Vagina (tissue), 2 donors: ENCODE measurements at regions not wholly inside any gene's neighbourhood (a gene's known extent, or its start where the extent isn't known, plus 50 kb on each side); places are given as distances from the start of the nearest gene placed in this dataset.

Experiments
- CTCF ChIP-seq, 3 experiments: fragments of 450-650 bp in 2 of 3; fragments of 200-600 bp in 1 of 3; sonication (generic) in 1 of 3; IDR thresholded peaks; one replicate each; pipeline ENCODE4 v1.5.1; 2017 to 2019; ENCODE audit warnings: antibody characterized with exemption in 3 of 3, mild to moderate bottlenecking in 2 of 3, moderate library complexity in 2 of 3
- POLR2AphosphoS5 ChIP-seq, 2 donors: sonication (generic); formaldehyde crosslinking; IDR thresholded peaks; one replicate each; pipeline ENCODE4 v1.9.0; 2017; ENCODE audit warnings: antibody characterized with exemption in 2 of 2, mild to moderate bottlenecking in 2 of 2, low read depth in 1 of 2; ENCODE audit not compliant: insufficient read depth in 1 of 2

- TF ChIP-seq CTCF (IDR thresholded peaks at IDR 0.05): no peak
- no peak for TF ChIP-seq POLR2AphosphoS5 (IDR thresholded peaks at IDR 0.05; ENCODE audit: insufficient read depth in 1 of 2, low read depth in 1 of 2)
Observed at GRCh38 chr13:111036665-111037064, 78.4 kb upstream of the ARHGEF7 start.
